HepG2 (cell line): ENCODE measurements at regions not wholly inside any gene's neighbourhood (a gene's known extent, or its start where the extent isn't known, plus 50 kb on each side); places are given as distances from the start of the nearest gene placed in this dataset.
A peak's percentile ranks its signal among the peaks of the same experiment; 100 is the strongest.

Experiments
- BHLHE40 ChIP-seq: IDR thresholded peaks from 2 replicates; pipeline ENCODE4 v1.6.1; 2011; ENCODE audit warnings: low read length, improper control_type of control experiment
- CENPT ChIP-seq: sonication (generic); formaldehyde crosslinking; IDR thresholded peaks from 2 replicates; pipeline ENCODE4 v1.8.0; 2022; ENCODE audit warnings: low read depth, mild to moderate bottlenecking, moderate library complexity, missing genetic modification reagents
- CTCF ChIP-seq: sonication (generic); formaldehyde crosslinking; IDR thresholded peaks from 2 replicates; pipeline ENCODE4 v1.5.0; 2020; ENCODE audit warnings: mild to moderate bottlenecking, missing genetic modification reagents, moderate library complexity
- GMEB2 ChIP-seq: IDR thresholded peaks from 2 replicates; pipeline ENCODE4 v1.6.1; 2016; ENCODE audit warnings: missing biosample characterization, missing genetic modification reagents, low read depth
- KAT7 ChIP-seq: IDR thresholded peaks from 2 replicates; pipeline ENCODE4 v1.6.1; 2018; ENCODE audit warnings: borderline replicate concordance, missing compliant biosample characterization
- KDM2A ChIP-seq: sonication (generic); formaldehyde crosslinking; IDR thresholded peaks from 2 replicates; pipeline ENCODE4 v1.4.0; 2020; ENCODE audit warnings: low read depth, missing genetic modification reagents, borderline replicate concordance
- MYNN ChIP-seq: sonication (generic); formaldehyde crosslinking; IDR thresholded peaks from 2 replicates; pipeline ENCODE4 v1.4.0; 2020; ENCODE audit warnings: mild to moderate bottlenecking, low read depth, missing genetic modification reagents
- POGZ ChIP-seq: sonication (generic); formaldehyde crosslinking; IDR thresholded peaks from 2 replicates; pipeline ENCODE4 v1.4.0; 2020; ENCODE audit warnings: mild to moderate bottlenecking, missing genetic modification reagents
- PRMT3 ChIP-seq: sonication (generic); formaldehyde crosslinking; IDR thresholded peaks from 2 replicates; pipeline ENCODE4 v1.8.1; 2022; ENCODE audit warnings: low read depth, mild to moderate bottlenecking, moderate library complexity, missing genetic modification reagents, borderline replicate concordance
- SP2 ChIP-seq: sonication (generic); formaldehyde crosslinking; IDR thresholded peaks from 2 replicates; pipeline ENCODE4 v1.5.1; 2020; ENCODE audit warnings: mild to moderate bottlenecking, missing genetic modification reagents
- THAP9 ChIP-seq: sonication (generic); formaldehyde crosslinking; IDR thresholded peaks from 2 replicates; pipeline ENCODE4; 2020; ENCODE audit warnings: missing genetic modification reagents, mild to moderate bottlenecking, borderline replicate concordance
- XBP1 ChIP-seq: sonication (generic); formaldehyde crosslinking; IDR thresholded peaks from 2 replicates; pipeline ENCODE4 v1.5.0; 2020; ENCODE audit warnings: missing genetic modification reagents
- ZFX ChIP-seq: sonication (generic); formaldehyde crosslinking; IDR thresholded peaks from 2 replicates; pipeline ENCODE4 v1.4.0; 2020; ENCODE audit warnings: mild to moderate bottlenecking, low read depth, missing genetic modification reagents, moderate library complexity
- ZFYVE20 ChIP-seq: sonication (generic); formaldehyde crosslinking; IDR thresholded peaks from 2 replicates; pipeline ENCODE4 v1.8.0; 2023; ENCODE audit warnings: low read depth, mild to moderate bottlenecking, moderate library complexity, missing genetic modification reagents, borderline replicate concordance
- ZNF274 ChIP-seq: sonication (generic); formaldehyde crosslinking; IDR thresholded peaks from 2 replicates; pipeline ENCODE4 v1.5.1; 2020; ENCODE audit warnings: mild to moderate bottlenecking, missing genetic modification reagents
- ZNF616 ChIP-seq: sonication (generic); formaldehyde crosslinking; IDR thresholded peaks from 2 replicates; pipeline ENCODE4 v1.5.0; 2020; ENCODE audit warnings: low read depth, mild to moderate bottlenecking, missing genetic modification reagents
- ZNF672 ChIP-seq: sonication (generic); formaldehyde crosslinking; IDR thresholded peaks from 2 replicates; pipeline ENCODE4 v1.8.1; 2022; ENCODE audit warnings: missing genetic modification reagents
- ZNF687 ChIP-seq: sonication (generic); formaldehyde crosslinking; IDR thresholded peaks from 2 replicates; pipeline ENCODE4 v1.5.1; 2020; ENCODE audit warnings: mild to moderate bottlenecking, missing genetic modification reagents, moderate library complexity
- ZNF784 ChIP-seq: sonication (generic); formaldehyde crosslinking; IDR thresholded peaks from 2 replicates; pipeline ENCODE4 v1.5.1; 2020; ENCODE audit warnings: missing genetic modification reagents, mild to moderate bottlenecking, borderline replicate concordance

- TF ChIP-seq POGZ (CRISPR knock-in tag) = no peak
- TF ChIP-seq ZNF784 (CRISPR knock-in tag) = no peak
- TF ChIP-seq CTCF (CRISPR knock-in tag) = peak; percentile 63
- no peak for TF ChIP-seq ZNF616
- no peak for TF ChIP-seq SP2 (CRISPR knock-in tag)
- TF ChIP-seq CENPT (CRISPR knock-in tag) = no peak
- no peak for TF ChIP-seq PRMT3 (CRISPR knock-in tag)
- 0 out of 2 replicates have a peak, but pooled peaks have one; percentile 11 for TF ChIP-seq THAP9 (CRISPR knock-in tag)
- TF ChIP-seq XBP1 = no peak
- no peak for TF ChIP-seq KAT7 (CRISPR knock-in tag)
- TF ChIP-seq ZNF687 (CRISPR knock-in tag) = peak; percentile 28; the same call in 1 of the 2 replicates
- TF ChIP-seq BHLHE40 = peak; percentile 33; the same call in 1 of the 2 replicates
- TF ChIP-seq ZNF672 (CRISPR knock-in tag) = no peak
- TF ChIP-seq ZNF274 (CRISPR knock-in tag) = 0 out of 2 replicates have a peak, but pooled peaks have one; percentile 51
- no peak for TF ChIP-seq GMEB2
- no peak for TF ChIP-seq MYNN (CRISPR knock-in tag)
- 0 out of 2 replicates have a peak, but pooled peaks have one; percentile 22 for TF ChIP-seq ZFX (CRISPR knock-in tag)
- no peak for TF ChIP-seq KDM2A (CRISPR knock-in tag)
- TF ChIP-seq ZFYVE20 (CRISPR knock-in tag) = no peak
Measured at GRCh38 chr2:10239561-10239967, 63.1 kb upstream of the HPCAL1 start (continued).
